ENCODE measurements at regions not wholly inside any gene's neighbourhood (a gene's known extent, or its start where the extent isn't known, plus 50 kb on each side); places are given as distances from the start of the nearest gene placed in this dataset.
"Not testable (repeated sequence)": the region's sequence is repeated elsewhere in the genome, so short reads cannot be mapped to it uniquely, and the experiment has no call there.

DNA sequence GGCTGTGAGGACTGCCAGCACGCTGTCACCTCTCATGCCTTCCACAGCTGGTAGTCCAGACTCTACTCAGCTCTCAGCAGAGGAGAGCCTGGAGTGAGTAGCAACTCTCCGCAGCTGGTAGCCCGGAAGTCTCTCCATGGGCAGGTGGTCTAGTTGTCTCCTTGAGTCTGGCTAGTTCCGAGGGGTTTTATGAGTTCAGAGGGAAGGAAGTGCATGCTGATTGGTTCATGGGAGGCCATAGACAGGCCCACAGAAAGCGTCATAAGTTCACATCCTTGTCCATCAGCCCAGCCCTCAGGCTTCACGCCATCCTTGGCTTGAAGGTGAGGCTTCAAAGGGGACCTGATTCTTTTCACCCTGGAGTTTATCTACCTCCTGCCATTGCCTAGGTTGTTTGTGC lies 2662.4 kb upstream of the PCDH20 start:
- no peak for DNase-seq (ENCODE audit: low read depth in 2 of 2)

DNA sequence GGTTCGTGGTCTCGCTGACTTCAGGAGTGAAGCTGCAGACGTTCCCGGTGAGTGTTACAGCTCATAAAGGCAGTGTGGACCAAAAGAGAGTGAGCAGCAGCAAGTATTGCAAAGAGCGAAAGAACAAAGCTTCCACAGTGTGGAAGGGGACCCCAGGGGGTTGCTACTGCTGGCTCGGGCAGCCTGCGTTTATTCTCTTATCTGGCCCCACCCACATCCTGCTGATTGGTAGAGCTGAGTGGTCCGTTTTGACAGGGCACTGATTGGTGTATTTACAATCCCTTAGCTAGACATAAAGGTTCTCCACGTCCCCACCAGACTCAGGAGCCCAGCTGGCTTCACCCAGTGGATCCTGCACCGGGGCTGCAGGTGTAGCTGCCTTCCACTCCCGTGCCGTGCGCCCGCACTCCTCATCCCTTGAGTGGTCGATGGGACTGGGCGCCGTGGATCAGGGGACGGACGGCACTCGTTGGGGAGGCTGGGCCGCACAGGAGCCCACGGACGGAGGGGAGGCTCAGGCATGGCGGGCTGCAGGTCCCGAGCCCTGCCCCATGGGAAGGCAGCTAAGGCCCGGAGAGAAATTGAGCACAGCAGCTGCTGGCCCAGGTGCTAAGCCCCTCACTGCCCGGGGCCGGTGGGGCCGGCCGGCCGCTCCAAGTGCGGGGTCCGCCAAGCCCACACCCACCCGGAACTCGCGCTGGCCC lies 2661.6 kb upstream of the PCDH20 start:
- DNase-seq (ENCODE audit: low read depth in 2 of 2), result not testable (repeated sequence)

DNA sequence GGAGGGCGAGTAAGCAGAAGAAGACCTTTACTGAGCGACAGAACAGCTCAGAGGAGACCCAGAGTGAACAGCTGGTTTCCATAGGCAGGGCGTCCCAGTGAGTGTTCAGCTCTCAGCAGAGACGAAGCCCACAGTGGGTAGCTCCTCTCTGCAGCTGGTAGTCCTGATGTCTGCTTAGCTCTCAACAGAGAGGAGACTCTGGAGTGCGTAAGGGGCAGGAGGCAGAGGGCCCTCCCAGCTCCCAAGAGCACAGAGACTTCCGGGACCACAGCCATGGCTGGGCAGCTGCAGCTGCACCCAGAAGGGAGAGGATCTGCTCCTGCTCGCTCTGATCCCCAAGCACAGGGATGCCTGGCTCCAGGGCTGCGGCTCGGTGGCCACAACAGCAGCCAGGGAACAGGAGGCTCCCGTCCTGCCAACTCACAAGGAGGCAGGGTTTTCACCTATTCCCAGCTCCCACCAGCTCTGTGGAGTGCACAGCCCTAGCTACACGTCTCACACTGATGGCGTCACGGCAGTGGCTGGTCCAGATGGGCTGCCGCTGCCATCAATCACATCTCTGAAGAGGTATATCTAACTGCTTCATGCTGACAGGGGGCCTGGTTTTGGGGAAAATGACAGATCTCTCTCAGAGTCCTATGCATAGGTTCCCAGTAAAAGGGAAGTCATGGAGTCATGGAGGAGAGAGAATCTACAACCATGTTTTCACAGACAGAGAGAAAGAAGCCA lies 2660.1 kb upstream of the PCDH20 start:
- DNase-seq (ENCODE audit: low read depth in 2 of 2), result no peak

DNA sequence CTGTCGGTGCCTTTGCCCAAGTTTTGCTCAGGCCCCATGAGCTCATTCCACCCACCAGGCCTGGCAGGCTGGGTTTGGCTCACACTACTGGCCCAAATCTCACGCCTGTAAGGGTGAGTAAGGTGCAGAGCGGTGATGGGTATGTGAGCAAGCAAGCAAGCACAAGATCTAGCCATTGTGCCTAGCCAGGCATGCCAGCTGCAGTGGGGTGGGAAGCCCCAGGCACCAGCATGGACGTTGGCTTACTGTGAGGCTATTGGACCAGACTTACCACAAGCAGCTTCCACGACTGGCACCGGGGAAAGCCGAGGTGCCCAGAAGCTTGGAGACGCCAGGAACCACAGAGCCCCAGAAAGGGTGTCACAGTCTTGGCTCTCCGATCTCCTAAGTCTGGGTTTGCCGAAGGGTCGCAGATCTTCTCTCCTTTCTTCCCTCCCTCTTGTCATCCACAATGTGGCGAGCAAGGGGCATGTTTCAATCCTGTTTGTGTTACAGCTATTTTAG lies 2659.4 kb upstream of the PCDH20 start:
- no peak for DNase-seq (ENCODE audit: low read depth in 2 of 2)

DNA sequence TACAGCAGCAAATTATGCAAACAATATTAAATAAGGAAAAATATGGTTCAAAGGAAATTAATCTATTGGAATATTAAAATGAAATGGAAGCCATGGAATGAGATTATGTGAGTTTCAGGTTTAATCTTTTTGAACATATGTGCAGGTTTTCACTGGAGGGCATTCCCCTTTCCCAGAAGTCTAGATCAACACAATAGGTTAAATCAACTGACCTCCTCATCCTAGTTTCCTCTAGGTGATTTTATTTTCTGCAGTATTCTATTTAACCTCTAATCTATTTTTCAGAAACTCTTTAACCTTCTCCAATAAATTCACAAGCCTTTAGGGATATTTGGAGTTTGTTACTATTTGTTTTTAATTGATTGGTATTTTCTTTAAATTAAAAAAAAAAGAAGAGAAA lies 2657.6 kb upstream of the PCDH20 start:
- DNase-seq (ENCODE audit: low read depth in 2 of 2), result no peak

DNA sequence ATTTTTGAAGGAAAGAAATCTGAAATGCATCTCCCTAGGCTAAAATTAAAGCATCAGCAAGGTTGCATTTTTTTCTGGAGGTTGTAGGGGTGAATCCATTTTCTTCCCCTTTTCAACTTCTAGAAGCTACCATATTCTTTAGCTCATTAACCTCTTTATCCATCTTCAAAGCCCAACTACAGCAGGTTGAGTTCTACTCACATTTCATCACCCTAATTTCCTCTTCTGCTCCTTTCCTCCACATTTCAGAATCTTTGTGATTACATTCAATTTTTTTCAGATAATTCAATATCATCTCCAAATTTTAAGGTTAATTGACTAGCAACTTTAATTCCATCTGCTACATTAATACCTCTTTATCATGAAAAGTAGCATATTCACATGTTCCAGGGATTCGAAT lies 2655.7 kb upstream of the PCDH20 start:
- no peak for DNase-seq (ENCODE audit: low read depth in 2 of 2)

DNA sequence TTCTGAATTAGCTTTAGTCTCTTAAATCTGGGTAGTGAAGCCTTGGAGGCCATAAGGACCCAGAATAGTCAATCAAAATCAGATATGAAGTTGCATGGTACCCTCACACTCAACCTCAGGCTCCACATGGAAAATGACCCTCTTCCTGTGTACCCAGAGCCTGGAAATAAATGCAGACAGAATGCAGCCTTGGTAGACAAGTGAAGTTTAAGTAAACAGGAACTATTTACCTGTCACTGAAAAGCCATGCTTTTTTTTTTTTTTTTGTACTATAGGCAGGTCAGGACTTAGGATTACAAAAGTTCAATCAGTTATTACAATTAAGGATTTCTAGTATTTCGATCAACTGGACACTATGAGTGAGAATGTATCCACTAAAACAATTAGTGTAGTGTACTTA lies 2654.2 kb upstream of the PCDH20 start:
- no peak for DNase-seq (ENCODE audit: low read depth in 2 of 2)

DNA sequence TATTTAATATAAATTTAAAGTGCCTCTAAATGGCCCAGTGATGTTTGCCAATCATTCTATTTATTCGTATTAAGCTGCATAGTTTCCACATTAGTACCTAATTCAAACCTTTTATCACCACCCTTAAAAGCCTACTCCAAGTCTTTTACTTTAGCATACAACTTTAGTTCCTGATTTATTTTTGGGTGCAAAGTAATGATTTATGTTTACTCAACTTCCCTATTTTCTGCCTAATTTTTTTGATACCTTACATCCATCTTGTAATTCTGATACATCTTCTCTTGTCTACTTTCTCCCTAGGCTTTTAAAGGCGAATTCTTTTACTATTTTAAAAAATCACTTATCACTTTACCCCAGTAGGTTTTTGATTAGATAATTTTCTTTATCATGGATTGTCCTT lies 2651.1 kb upstream of the PCDH20 start:
- DNase-seq (ENCODE audit: low read depth in 2 of 2), result no peak

DNA sequence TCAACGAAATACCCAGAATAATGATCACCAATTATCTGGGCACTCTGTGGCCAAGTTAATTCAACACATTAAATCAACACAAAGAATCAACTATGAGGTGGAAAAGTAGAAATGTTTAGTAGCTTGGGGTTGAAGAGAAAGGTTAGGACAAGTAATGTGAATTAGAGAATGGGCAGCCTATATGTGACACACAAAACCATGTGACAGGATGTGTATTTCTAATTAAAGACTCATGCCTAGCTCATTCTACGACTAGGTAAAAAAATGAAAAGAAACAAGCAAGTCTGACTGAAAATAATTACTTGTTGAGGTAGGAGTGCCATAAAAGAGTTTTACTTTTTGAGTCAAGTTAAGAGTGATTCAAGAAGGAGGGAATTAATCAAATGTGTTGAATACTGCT lies 2646.0 kb upstream of the PCDH20 start:
- no peak for DNase-seq (ENCODE audit: low read depth in 2 of 2)

DNA sequence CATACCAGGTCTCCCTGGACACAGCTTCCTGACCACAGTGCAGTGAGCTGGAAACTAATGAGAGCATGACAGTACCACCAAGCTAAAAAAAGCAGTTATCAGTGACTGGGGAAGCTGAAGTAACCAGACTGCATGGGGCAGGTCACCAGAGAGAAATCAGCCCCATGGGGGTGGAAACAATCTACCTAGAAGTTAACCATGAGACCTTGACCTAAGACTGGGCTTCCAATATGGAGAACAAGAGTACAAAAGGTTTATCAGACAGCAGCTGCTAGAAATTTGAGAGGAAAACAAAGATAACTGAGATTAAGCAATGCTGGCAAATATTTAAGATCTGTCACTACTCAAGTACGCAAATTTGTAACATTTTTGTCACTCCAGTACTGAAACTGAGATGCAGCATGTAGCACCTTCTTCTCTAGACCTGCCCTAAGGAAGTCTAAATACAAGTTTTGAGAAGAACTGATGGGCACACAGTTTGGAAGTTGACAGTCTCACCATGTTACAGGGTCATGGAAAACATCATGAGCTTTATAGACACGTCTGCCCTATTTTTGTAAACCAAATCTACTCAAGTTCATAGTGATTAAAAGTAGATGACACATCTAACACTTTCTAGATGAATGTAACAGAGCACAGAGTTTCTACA lies 2641.8 kb upstream of the PCDH20 start:
- DNase-seq (ENCODE audit: low read depth in 2 of 2), result no peak

DNA sequence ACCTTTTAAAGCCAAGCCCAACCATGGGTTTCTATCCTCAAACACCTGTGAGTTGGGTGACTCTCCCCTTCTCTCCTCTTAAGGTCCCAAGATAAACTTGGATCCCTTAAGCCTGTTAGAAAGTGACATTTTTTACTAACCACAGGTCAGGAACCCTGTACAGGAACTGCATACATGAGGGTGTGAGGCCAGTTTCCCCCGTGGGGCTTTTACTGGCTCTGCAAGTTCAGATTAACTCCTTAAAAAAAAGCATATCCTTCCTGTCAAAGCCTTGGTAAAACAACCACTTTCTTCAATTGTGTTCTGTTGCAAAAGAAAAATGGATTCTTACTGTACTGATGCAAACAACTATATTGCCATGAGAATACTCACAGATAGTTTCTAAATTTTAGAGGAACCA lies 2638.7 kb upstream of the PCDH20 start:
- no peak for DNase-seq (ENCODE audit: low read depth in 2 of 2)

DNA sequence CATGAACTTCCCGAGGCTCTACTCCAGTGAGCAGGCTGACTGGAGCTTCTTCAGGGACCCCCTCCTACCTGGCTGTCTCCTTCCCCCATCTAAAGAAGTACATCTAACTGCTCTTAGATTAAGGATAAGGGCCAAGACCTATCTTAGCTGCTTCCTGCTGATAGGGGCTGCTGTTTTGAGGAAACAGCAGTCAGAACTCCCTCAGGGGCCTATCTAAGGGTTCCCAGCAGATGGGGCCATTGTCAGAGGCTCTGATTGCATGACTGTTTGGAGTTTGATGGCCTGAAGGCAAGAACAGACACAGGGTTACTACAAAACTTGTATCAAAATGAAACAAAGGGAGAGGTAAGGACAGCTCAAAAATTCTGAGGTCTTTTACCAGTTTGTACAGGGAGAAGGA lies 2636.9 kb upstream of the PCDH20 start:
- DNase-seq (ENCODE audit: low read depth in 2 of 2), result no peak

DNA sequence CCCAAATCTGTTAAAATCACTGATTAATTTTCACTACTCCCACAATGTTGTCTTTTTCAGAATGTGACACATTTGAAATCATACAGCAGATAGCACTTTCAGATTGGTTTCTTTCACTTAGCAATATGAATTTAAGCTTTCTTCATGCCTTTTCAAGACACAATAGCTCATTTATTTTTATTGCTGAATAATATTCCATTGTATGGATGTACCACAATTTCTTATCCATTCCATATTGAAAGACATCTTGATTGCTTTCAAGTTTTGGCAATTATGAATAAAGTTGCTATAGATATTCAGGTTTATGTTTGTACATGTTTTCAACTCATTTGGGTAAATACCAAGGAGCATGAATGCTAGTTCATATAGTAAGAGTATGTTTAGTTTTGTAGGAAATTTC lies 2635.6 kb upstream of the PCDH20 start:
- DNase-seq (ENCODE audit: low read depth in 2 of 2), result no peak

DNA sequence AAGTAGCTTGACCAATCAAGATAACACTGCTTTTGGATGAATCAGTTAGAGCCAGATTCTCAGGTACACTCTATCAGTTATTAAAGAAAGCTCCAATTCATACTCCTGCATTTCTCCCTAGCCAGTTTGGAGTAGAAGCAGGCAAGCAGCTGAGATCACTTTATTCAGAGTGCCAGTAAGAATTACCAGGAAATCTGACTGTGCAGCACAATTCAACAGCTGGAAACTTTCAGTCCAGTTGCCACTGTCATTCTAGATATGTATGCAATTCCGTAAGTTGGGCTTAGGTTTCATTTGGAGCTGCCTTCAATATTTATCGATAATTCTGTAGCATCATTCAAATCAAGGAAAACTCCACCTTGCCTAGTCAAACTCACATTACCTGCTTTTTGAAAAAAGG lies 2625.6 kb upstream of the PCDH20 start:
- DNase-seq (ENCODE audit: low read depth in 2 of 2), result no peak

DNA sequence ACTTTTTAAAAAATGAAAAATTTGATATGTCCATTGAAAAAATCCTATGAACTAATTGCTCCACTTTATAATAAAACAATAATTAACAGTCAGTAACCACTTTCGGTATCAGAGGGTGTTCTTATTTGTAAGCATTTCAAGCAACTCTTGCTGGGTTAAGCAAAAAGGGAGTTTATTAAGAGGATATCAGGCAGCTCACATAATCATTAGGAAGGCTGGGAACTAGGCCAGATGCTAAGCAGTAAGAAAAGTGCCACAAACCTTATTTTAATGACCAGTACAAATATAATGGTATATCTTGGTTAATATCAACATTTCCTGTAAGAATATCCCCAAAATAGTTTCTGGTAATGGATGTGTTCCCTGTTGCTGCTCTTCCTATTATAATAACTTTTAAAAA lies 2618.3 kb upstream of the PCDH20 start:
- no peak for DNase-seq (ENCODE audit: low read depth in 2 of 2)

DNA sequence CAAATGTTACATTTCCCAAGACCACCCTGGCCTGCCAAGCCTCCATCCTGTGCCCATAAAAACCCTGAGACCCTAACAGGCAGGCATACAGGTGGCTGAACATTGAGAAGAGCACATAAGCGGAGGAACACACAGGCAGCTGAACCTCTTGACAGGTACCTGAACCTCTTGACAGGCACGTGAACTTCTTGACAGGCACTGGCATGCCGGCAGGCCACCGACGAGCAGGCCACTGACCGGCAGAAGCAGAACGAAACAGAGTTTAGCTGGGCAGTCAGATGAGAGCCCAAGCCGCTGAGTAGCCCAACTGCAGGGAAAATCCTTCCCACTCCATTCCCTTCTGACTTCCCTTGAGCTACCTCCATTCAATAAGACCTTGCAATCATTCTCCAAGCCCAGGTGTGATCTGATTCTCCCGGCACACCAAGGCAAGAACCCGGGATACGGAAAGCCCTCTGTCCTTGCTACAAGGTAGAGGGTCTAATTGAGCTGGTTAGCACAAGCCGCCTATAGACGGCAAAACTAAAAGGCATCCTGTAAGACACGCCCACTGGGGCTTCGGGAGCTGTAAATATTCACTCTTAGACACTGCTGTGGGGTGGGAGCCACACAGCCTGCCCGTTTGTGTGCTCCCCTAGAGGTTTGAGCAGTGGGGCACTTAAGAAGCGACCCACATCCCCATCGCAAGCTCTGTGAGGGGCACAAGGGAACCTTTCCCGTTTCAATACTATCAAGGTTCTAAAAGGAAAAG lies 2613.9 kb upstream of the PCDH20 start:
- no peak for DNase-seq (ENCODE audit: low read depth in 2 of 2)

DNA sequence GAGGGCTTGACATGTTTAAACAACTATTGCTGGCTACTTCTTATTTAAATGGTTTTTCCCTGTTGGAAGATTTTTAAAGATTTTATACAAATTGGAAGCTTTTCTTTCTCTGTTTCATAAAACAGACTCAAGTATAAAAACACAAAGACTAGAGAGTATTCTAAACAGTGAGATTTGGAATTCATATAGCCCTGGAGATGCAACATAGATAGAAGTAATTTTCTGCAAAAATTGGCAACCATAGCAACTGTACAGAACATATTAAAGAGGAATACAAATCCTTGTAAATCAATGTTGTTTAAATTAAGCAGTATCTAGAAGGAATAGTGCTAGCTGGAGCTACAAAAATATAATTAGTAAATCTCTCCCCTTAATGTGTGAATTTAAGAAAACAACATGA lies 2612.9 kb upstream of the PCDH20 start:
- no peak for DNase-seq (ENCODE audit: low read depth in 2 of 2)

DNA sequence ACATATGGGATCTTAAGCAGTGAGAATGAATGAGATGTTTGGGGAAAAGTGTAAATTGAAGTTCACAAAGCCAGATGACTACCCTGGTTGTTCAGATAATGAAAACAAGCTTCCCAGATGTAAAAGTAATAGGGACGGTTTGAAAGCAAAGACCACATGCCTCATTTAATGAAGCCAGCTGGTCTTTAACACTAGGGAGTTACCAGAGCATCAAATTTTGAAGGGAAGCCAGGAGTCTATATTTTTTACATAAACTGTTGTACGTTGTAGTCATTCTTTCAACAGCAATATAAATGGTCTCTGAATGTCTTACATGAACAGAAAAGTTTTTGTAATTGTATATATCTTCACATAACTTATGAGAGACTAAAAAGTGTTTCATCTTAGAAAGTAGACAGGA lies 2604.5 kb upstream of the PCDH20 start:
- no peak for DNase-seq (ENCODE audit: low read depth in 2 of 2)

DNA sequence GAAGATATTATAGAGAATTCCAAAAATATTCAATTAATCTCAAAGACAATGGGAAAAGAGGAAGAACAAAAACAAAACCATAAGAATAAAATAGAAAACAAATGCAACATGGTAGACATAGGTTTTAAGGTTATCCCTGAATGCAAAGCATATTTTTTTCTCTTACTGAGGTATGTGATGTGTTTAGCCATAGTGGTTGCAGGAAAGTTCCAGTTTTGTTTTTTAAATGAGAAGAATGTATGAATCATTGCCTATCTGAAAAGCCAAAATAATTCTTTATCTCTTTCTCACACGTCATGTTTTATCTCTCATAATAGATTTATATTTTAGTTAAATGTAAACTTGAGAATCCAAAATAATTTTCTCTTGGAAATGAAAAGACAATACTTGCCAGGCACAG lies 2591.7 kb upstream of the PCDH20 start:
- DNase-seq (ENCODE audit: low read depth in 2 of 2), result no peak

DNA sequence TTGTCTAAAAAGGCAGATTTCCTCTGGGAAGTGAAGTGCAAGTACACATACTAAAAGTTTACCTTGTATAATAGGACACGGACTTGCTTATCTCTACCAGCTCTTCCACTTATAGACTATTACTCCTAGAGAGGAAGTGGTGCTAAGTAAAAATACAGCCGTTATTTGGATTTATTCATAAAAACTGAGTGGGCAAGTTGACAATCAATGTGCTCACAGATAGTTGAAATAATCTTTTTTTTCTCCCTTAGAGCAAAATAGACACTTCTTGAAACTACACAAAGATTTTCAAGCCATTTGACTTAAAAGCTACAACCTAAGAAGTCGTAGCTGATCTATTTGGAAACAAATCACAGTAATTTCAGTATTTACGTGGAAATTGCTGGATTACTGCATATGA lies 2584.7 kb upstream of the PCDH20 start:
- no peak for DNase-seq (ENCODE audit: low read depth in 2 of 2)

DNA sequence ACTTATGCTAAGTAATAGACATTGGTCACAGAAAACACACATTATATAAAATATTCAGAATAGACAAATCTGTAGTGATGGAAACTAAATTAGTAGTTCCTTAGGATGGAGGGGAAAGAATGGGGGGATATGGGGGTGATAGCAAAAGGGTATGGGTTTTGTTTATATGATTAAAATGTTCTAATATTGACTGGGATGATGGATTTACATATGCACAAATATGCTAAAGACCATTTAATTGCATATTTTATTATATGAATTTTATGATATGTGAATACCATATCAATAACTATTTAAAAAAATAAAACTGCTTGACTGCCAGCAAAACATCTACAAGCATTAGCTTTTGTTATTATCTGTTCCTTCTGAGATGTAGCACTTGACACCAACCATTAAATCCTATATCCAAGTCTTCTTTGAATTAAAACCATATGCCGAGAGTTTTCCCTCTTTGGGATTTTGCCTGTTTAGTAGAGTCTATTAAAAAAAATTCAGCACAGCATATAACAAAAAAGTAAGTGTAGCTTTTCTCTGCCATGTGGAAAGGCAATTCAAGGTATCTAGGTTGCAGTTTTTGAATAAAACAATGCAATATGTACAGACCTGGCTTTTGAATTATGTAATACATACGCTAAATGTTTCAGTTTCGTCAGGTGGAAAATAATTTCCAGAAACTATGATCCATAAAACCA lies 2584.1 kb upstream of the PCDH20 start:
- no peak for DNase-seq (ENCODE audit: low read depth in 2 of 2)

DNA sequence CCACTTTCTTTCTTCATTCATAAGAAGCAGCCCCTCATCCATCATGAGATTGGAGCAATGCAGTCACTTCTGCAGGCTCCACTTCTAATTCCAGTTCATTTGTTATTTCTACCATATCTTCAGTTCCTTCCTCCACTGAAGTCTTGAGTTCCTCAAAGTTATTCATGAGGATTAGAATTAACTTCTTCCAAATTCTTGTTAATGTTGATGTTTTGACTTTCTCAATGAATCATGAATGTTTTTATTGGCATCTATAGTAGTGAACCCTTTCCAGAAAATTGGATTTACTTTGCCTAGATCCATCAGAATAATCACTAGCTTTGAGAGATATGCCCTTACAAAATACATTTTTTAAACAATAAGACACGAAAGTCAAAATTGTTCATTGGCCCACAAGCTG lies 2567.7 kb upstream of the PCDH20 start:
- DNase-seq (ENCODE audit: low read depth in 2 of 2), result no peak
